ENCODE measurements at regions not wholly inside any gene's neighbourhood (a gene's known extent, or its start where the extent isn't known, plus 50 kb on each side); places are given as distances from the start of the nearest gene placed in this dataset.

DNA sequence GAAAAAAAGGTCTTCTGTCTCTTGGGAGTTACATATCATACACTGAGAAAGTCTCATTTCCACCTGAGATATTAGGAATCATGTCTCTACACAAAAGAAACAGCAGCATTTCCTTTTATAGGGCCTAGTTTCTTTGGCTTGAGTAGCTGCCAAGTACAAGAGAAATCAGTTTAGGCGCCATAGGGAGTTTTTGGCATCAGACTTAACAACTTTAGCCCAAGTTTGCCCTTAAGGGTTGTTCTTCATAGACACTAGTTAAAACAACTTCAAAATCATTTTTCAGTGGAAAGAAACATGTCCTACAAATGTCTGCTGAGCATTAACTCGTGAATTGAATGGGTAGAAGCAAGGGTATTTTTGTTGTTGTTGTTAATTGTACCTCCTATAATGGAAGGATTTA is 587.0 kb upstream of the DSEL start:
- no peak for TF ChIP-seq SPI1 (IDR thresholded peaks at IDR 0.05; ENCODE audit: low read depth, low read length)
- TF ChIP-seq POLR2A (IDR thresholded peaks at IDR 0.05; ENCODE audit: low read depth, low read length) = no peak
- TF ChIP-seq TAF1 (IDR thresholded peaks at IDR 0.05; ENCODE audit: low read depth, low read length) = no peak
- TF ChIP-seq POLR2AphosphoS5 (IDR thresholded peaks at IDR 0.05; ENCODE audit: low read depth, low read length) = no peak
- no peak for TF ChIP-seq PAX5 (IDR thresholded peaks at IDR 0.05; ENCODE audit: insufficient read depth, low read length, severe bottlenecking)
- TF ChIP-seq POU2F2 (IDR thresholded peaks at IDR 0.05; ENCODE audit: low read depth, low read length) = no peak

Measured in GM12891 (cell line).